Fibroblast of villous mesenchyme (primary cell): ENCODE measurements at regions not wholly inside any gene's neighbourhood (a gene's known extent, or its start where the extent isn't known, plus 50 kb on each side); places are given as distances from the start of the nearest gene placed in this dataset.

Source experiments
- DNase-seq: peaks from one replicate; pipeline ENCODE4 v3.0.0-alpha.2; 2010; ENCODE audit warnings: low read depth
- H3K4me3 ChIP-seq: 2 replicates; pipeline ENCODE4 v1.5.1; 2011; ENCODE audit warnings: low read depth, mild to moderate bottlenecking, low read length
- CTCF ChIP-seq: IDR thresholded peaks from 2 replicates; pipeline ENCODE4 v1.5.1; 2012; ENCODE audit warnings: low read depth, mild to moderate bottlenecking, low read length; ENCODE audit not compliant: insufficient read depth

DNA sequence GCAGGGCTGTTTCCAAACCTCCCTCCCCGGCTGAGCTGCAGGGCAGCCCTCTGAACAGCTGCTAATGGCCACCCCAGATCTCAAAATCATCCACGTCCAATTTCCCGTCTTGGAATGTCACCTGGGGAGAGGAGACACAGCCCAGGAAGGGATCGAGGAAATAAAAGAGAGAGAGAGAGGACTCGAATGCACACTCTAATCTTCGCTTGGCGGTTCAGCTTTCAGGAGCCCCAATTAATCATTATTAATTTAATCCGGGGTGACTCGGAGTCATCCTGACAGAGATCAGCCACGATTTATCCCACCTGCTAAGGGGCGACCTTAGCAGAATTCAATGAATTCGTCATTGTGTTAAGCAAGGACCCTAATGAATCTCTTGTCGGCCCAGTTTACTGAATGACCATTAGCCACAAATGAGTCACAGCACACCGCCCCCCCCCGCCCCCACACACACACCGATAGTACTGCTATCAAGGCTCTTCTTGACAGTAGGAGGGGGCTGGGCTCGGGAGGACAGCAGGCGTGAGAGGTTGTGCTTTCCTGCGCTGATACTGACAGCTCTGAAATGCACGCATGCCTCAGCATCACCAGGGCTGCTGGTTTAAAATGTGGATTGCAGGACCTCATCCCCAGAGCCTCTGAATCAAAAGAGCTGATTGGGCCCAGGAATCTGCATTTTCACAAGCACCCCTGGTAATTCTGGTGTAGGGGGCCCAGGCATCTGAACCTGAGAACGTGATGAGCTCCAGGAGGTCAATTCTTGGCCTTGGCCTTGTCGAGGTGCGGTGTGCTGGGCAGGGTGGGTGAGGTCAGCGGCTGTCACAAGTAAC is 190.0 kb upstream of the CIBAR2 start:
- peak; percentile 70 for DNase-seq
- TF ChIP-seq CTCF = no peak
- H3K4me3 ChIP-seq = no peak overlapping the region

DNA sequence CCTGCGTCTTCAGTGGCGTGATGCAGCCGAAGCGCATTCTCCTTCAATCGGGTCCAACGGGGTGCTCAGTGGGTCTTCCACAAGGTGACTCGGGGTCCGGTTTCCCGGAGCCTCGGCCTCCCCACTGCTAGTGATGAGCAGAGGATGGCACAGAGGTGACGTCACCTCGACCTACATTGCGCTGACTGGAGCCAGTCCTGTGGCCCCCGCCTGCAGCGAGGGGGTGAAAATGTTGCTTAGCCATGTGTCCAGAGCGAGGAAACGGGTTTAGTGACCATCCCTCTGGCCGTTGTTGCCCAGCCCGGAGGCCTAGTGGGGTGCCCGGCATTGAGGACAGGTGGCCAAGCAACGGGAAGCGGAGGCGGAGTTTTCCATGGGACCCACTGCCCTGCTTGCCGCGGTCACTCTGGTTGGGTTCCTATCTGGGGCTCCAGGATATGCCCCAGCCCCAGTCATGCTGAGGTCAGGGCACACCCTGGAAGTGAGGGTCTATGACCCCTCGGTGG is 190.6 kb upstream of the CIBAR2 start:
- H3K4me3 ChIP-seq = no peak overlapping the region
- no peak for DNase-seq
- TF ChIP-seq CTCF = no peak

GRCh38 chr16:85303354-85303883 is 191.1 kb upstream of the CIBAR2 start:
- TF ChIP-seq CTCF = peak; percentile 76
- no peak for DNase-seq
- H3K4me3 ChIP-seq = no peak overlapping the region

DNA sequence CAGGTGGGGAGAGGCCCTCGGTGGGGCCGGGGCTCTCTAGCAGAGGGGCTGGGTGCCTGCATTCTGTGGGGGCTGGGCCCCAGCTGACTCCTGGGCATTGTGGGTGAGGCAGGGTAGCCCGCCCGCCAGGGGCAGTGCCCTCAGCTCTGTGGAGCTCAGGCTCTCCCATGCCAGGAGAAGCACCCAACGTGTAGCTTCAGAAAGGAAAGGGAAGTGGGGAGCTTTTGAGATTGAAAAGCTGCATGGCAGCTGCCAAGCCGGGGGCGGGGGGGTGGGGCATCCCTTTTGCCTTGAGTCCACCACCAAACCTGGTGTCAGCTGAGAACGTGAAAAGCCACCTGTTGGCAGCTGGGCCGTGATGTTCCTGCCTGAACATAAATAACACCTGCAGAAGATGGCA is 192.1 kb upstream of the CIBAR2 start:
- DNase-seq = no peak
- no peak for TF ChIP-seq CTCF
- no peak overlapping the region for H3K4me3 ChIP-seq

- no peak overlapping the region for H3K4me3 ChIP-seq
- DNase-seq = peak; percentile 90
- TF ChIP-seq CTCF = no peak
These were observed 194.0 kb upstream of the CIBAR2 start for GRCh38 chr16:85306071-85306792.

GRCh38 chr16:85306793-85307551 is 194.7 kb upstream of the CIBAR2 start:
- no peak overlapping the region for H3K4me3 ChIP-seq
- TF ChIP-seq CTCF = no peak
- no peak for DNase-seq
